PC-3 (cell line): ENCODE measurements at regions not wholly inside any gene's neighbourhood (a gene's known extent, or its start where the extent isn't known, plus 50 kb on each side); places are given as distances from the start of the nearest gene placed in this dataset.

Experiments used
- ATAC-seq: fragments of 200-7000 bp; cut with Tn5 transposase; 2 replicates; pipeline ENCODE4 v1.9.1; 2020; ENCODE audit warnings: mild to moderate bottlenecking, moderate library complexity
- BruUV-seq: library from RNA; stranded (reverse); fragments of 400-500 nt; replicated peaks from 2 replicates; lab custom pipeline; 2021; lab: Mats Ljungman, UMichigan
- CTCF ChIA-PET: fragments of 300-600 bp; sonication (Branson Sonifier 250); formaldehyde crosslinking; loops from one replicate; lab custom pipeline; 2022; ENCODE audit warnings: antibody characterized with exemption; lab: Charles Lee
- POLR2A ChIA-PET: fragments of 300-600 bp; sonication (Branson Sonifier 250); formaldehyde crosslinking; loops from one replicate; lab custom pipeline; 2022; ENCODE audit warnings: antibody characterized with exemption; ENCODE audit not compliant: unreplicated experiment; lab: Charles Lee
- DNase-seq: peaks from one replicate; pipeline ENCODE4 v3.0.0-alpha.2; 2015
- H2AFZ ChIP-seq: fragments of 300-600 bp; sonication (generic); 2 replicates; pipeline ENCODE4 v1.6.0; 2016; ENCODE audit warnings: antibody characterized with exemption, low read length
- H3F3A ChIP-seq: fragments of 300-600 bp; sonication (generic); one replicate; pipeline ENCODE4 v1.6.0; 2017; ENCODE audit warnings: antibody characterized with exemption, low read length, control low read depth, mild to moderate bottlenecking; ENCODE audit not compliant: unreplicated experiment
- H3K27ac ChIP-seq: fragments of 300-600 bp; sonication (generic); 2 replicates; pipeline ENCODE4 v1.5.1; 2016; ENCODE audit warnings: mild to moderate bottlenecking, low read length
- H3K27me3 ChIP-seq: fragments of 300-600 bp; sonication (generic); 2 replicates; pipeline ENCODE4 v1.6.1; 2016; ENCODE audit warnings: low read length, mixed read lengths
- H3K36me3 ChIP-seq: fragments of 300-600 bp; sonication (generic); 2 replicates; pipeline ENCODE4 v1.6.1; 2016; ENCODE audit warnings: low read depth, mixed run types, low read length, mixed read lengths
- H3K4me1 ChIP-seq: fragments of 300-600 bp; sonication (generic); 2 replicates; pipeline ENCODE4 v1.5.1; 2016; ENCODE audit warnings: low read length; ENCODE audit not compliant: insufficient read depth
- H3K4me2 ChIP-seq: fragments of 300-600 bp; sonication (generic); 2 replicates; pipeline ENCODE4 v1.6.0; 2016; ENCODE audit warnings: low read length
- H3K4me3 ChIP-seq: fragments of 300-600 bp; sonication (generic); 2 replicates; pipeline ENCODE4 v1.5.1; 2016; ENCODE audit warnings: mild to moderate bottlenecking, low read length, mixed read lengths
- H3K79me2 ChIP-seq: fragments of 300-600 bp; sonication (generic); 2 replicates; pipeline ENCODE4 v1.6.1; 2017; ENCODE audit warnings: low read length, mixed read lengths
- H3K9ac ChIP-seq: fragments of 300-600 bp; sonication (generic); 2 replicates; pipeline ENCODE4 v1.6.0; 2016; ENCODE audit warnings: mild to moderate bottlenecking, low read length
- H3K9me2 ChIP-seq: fragments of 300-600 bp; sonication (generic); replicated peaks from 2 replicates; pipeline ENCODE4 v1.6.1; 2016; ENCODE audit warnings: mixed run types, low read length, mixed read lengths
- H3K9me3 ChIP-seq: fragments of 300-600 bp; sonication (generic); 2 replicates; pipeline ENCODE4 v1.6.1; 2016; ENCODE audit warnings: low read length, mixed read lengths
- H4K20me1 ChIP-seq: fragments of 300-600 bp; sonication (generic); 2 replicates; pipeline ENCODE4 v1.6.1; 2016; ENCODE audit warnings: low read length, mixed read lengths
- EZH2 ChIP-seq: fragments of 300-600 bp; sonication (generic); IDR thresholded peaks from one replicate; pipeline ENCODE4 v1.6.1; 2017; ENCODE audit warnings: antibody characterized with exemption, mild to moderate bottlenecking, low read length; ENCODE audit not compliant: unreplicated experiment
- EZH2phosphoT487 ChIP-seq: fragments of 300-600 bp; sonication (generic); IDR thresholded peaks from 2 replicates; pipeline ENCODE4 v1.6.1; 2018; ENCODE audit warnings: mild to moderate bottlenecking, antibody characterized with exemption, low read length, borderline replicate concordance
- intact Hi-C: fragments of 100-400 bp; cut with micrococcal nuclease; formaldehyde crosslinking; loops from 2 replicates; pipeline ENCODE4 v1.9.0; 2023
- TF ChIP-seq, protein P1 (sequence below): fragments of 300-600 bp; sonication (generic); conservative IDR thresholded peaks from 2 replicates; pipeline ENCODE4 v1.5.1; 2017; ENCODE audit warnings: antibody characterized with exemption, low read depth, mild to moderate bottlenecking, low read length

GRCh38 chr7:114818501-114818900 is 103.4 kb upstream of the MDFIC start:
- Histone ChIP-seq H3K4me1 (peaks cover 39% of the 10 kb centered on the region), H2AFZ (no peak overlapping the region), H3K4me2 (peak overlapping the region; percentile 26), H3K9me2 (no peaks in the 10 kb centered on the region), H4K20me1 (no peaks in the 10 kb centered on the region), H3K27ac (peak overlapping the region; percentile 29; the same call in 1 of the 2 replicates), H3K4me3 (no peak overlapping the region), H3K9me3 (no peaks in the 10 kb centered on the region), H3K36me3 (no peaks in the 10 kb centered on the region), H3K9ac (no peak overlapping the region), H3F3A (no peaks in the 10 kb centered on the region), H3K79me2 (no peaks in the 10 kb centered on the region), H3K27me3 (no peaks in the 10 kb centered on the region)
- intact Hi-C loops, result no loop called here
- no peak for TF ChIP-seq EZH2phosphoT487
- TF ChIP-seq, protein P1, sequence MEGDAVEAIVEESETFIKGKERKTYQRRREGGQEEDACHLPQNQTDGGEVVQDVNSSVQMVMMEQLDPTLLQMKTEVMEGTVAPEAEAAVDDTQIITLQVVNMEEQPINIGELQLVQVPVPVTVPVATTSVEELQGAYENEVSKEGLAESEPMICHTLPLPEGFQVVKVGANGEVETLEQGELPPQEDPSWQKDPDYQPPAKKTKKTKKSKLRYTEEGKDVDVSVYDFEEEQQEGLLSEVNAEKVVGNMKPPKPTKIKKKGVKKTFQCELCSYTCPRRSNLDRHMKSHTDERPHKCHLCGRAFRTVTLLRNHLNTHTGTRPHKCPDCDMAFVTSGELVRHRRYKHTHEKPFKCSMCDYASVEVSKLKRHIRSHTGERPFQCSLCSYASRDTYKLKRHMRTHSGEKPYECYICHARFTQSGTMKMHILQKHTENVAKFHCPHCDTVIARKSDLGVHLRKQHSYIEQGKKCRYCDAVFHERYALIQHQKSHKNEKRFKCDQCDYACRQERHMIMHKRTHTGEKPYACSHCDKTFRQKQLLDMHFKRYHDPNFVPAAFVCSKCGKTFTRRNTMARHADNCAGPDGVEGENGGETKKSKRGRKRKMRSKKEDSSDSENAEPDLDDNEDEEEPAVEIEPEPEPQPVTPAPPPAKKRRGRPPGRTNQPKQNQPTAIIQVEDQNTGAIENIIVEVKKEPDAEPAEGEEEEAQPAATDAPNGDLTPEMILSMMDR, result no peak
- no peak for TF ChIP-seq EZH2
- no TSS peak for BruUV-seq
- ChIA-PET POLR2A (no interaction called here), CTCF (no interaction called here)
- ATAC-seq, result peak; percentile 28; the same call in 1 of the 2 replicates
- DNase-seq, result peak; percentile 62

DNA sequence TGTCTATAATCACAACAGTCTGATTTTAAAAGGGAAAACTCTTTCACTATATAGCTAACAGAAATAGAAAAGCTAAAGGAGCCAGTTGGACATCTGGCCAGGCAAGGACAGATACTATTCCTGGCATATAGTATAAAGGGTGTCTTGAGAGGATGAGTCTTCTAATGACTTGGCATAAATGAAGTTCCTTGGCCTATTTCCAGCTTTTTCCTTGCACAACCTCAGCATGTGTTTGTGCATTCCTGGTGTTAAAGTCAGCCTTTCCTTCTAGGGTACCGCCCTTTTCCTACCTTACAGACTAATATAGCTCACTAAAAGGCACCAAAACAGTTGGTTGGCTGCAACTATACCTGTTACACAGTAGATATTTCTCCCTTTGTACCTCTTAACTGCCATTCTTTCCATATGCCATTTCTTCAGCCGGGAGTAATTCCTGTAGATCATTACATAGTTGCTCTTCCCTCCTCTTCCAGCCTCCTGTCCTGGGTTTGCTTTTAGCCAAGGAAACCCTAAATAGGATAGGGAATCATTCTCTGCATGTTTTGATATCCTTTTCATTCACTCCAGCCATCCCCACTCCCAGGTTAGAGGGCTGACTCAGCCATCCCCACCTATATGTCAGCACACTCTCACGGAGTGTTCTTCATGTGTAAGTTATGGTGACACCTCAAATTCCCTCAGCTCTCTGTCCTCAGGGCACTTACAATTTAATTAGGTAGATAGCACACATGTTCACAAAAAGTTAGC is 102.1 kb upstream of the MDFIC start:
- BruUV-seq, result no TSS peak

More for the DNA sequence above, 102.1 kb upstream of the MDFIC start:
- Histone ChIP-seq H3K79me2 (no peaks in the 10 kb centered on the region), H4K20me1 (no peaks in the 10 kb centered on the region), H3K4me1 (peaks cover 43% of the 10 kb centered on the region), H3K4me3 (no peak overlapping the region), H3K9me2 (no peaks in the 10 kb centered on the region), H2AFZ (peak overlapping the region; percentile 14; the same call in 1 of the 2 replicates), H3K4me2 (peak overlapping the region; percentile 58), H3K36me3 (no peaks in the 10 kb centered on the region), H3K9ac (no peak overlapping the region; the same call in 1 of the 2 replicates), H3K27me3 (no peaks in the 10 kb centered on the region), H3K9me3 (no peaks in the 10 kb centered on the region), H3K27ac (peak overlapping the region; percentile 71), H3F3A (no peaks in the 10 kb centered on the region)
- no peak for TF ChIP-seq EZH2phosphoT487
- TF ChIP-seq, protein P1, result no peak
- no peak for TF ChIP-seq EZH2
- ChIA-PET CTCF (no interaction called here), POLR2A (no interaction called here)
- DNase-seq (peak; percentile 99), ATAC-seq (peak; percentile 89)
- intact Hi-C loops, result loop anchor here (1.0 kb wide), 1 partner anchor 60 kb away; no protein-coding TSS in a partner anchor
